Stimulated activated CD8-positive, alpha-beta memory T cell treated with anti-CD3 and anti-CD28 coated beads, Interleukin-15, amount 100 ng/mL, for 24 hours (primary cell): ENCODE measurements at regions not wholly inside any gene's neighbourhood (a gene's known extent, or its start where the extent isn't known, plus 50 kb on each side); places are given as distances from the start of the nearest gene placed in this dataset.

Experiments
- DNase-seq: peaks from one replicate; pipeline ENCODE4 v3.0.0-alpha.2; 2020; ENCODE audit warnings: low read depth

- no peak for DNase-seq
These were observed 445.3 kb downstream of the RPS24 start for GRCh38 chr10:78478919-78479318.

- no peak for DNase-seq
These were observed 445.8 kb downstream of the RPS24 start for GRCh38 chr10:78479467-78479866.

DNA sequence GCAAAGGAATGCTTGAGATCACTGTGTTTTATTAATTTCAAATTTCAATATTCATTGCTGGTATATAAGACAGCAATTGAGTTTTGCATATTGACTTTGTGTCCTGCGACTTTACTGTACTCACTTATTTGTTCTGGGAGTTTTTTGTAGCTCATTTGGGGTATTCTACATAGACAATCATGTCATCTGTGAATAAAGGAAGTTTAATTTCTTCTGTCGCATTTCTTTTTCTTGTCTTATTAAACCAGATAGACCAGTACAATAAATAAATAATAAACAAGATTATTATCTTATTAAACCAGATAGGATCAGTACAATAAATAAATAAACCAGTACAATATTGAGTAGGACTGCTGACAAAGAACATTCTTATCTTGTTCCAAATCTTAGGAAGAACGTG is 448.2 kb downstream of the RPS24 start:
- no peak for DNase-seq

- no peak for DNase-seq
These were observed 450.0 kb downstream of the RPS24 start for GRCh38 chr10:78483641-78484040.

DNA sequence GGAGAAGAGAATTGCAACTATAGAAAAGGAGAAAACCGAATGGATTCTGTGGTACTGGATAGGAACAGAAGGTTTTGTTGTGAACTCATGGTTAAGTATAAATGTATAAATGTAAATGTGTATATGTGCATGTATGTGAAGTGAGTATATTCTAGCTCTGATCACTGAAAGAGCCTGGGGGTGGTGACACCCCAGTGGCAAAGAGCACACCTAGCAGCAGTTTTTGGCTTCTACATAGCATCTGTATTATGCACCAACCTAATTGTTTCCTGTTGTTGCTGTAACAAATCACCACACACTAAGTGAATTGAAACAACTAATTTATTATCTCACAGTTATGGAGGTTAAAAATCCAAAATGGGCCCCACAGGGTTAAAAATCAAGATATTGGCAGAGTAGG is 455.4 kb downstream of the RPS24 start:
- no peak for DNase-seq

DNA sequence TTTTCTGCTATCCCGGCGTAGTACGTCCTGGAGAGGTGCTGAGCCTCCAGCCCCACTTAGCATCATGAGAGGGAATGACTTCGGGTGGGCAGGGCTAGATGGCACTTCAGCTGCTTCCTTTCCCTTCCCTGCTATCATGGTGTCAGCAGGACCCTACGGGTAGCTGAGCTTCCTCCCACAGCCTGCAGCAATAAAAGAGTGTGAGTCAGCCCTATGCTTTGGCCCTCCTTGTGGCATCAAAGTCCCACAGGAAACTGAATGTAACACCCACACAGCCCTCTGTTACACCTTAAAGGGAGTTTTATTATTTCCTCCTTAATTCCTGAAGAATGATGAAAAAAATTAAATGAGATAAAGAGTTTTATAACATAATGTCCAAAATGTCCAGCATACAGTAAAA is 458.1 kb downstream of the RPS24 start:
- no peak for DNase-seq

DNA sequence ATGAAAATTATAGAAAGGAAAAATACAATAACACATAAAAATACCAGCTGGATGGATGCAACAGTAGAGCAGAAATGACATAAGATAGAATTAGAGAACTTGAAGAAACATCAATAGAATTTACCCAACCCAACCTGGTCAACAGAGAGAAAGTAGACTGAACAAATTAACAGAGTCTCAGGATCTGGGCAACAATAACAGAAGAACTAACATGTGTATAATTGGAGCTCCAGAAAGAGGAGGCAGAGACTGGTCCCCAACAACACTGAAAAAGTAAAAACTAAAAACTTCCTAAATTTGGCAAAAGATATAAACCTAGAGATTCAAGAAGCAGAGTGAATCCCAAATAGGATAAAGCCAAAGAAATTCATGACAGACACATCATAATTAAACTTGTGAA is 458.8 kb downstream of the RPS24 start:
- DNase-seq, result no peak

GRCh38 chr10:78494179-78494578 is 460.5 kb downstream of the RPS24 start:
- DNase-seq, result no peak

- no peak for DNase-seq
These were observed 468.7 kb downstream of the RPS24 start for GRCh38 chr10:78502210-78502936.

GRCh38 chr10:78504181-78504580 is 470.5 kb downstream of the RPS24 start:
- DNase-seq, result no peak

- DNase-seq, result no peak
These were observed 472.0 kb downstream of the RPS24 start for GRCh38 chr10:78505657-78506056.

DNA sequence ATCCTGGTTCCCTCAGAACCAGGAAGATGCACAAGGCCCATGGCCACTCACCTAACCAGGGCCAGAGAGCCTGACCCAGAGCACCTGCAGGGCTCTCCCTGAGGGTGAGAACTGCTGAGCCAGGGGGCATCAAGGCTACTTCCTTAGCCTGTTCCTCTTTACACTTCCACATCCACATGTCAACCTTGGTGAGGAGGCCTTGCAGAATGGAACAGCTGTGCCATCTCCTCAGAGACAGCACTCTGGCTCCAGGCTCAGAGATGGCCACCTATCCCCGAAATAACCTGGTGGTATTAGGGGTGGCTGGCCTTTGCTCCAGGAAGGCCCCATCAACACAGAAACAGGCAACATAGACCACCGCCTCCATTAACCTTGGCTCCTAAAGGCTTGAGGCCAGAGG is 473.0 kb downstream of the RPS24 start:
- no peak for DNase-seq

- no peak for DNase-seq
These were observed 474.0 kb downstream of the RPS24 start for GRCh38 chr10:78507510-78508160.

GRCh38 chr10:78508955-78509748 is 475.5 kb downstream of the RPS24 start:
- no peak for DNase-seq

GRCh38 chr10:78510566-78511323 is 477.1 kb downstream of the RPS24 start:
- no peak for DNase-seq

- no peak for DNase-seq
These were observed 477.9 kb downstream of the RPS24 start for GRCh38 chr10:78511324-78512204.

GRCh38 chr10:78512205-78512550 is 478.5 kb downstream of the RPS24 start:
- no peak for DNase-seq

DNA sequence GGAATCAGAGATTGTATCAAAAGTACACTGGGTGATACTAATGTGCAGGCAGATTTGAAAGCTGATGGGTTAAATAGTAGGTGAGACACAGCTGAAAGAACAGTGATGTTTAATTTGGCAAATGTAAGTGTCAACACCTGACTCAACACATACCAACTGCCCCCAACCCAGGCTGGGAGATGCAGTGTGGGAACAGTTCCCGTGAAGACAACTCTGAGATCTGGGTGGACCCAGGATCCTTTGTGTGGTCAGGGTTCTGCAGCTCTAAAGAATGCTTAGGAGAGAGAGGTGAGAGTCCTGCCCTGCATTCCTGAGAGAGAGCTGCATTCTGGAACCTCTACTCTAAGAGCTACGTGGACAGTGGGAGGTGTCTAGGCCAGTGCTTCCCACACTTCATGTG is 479.7 kb downstream of the RPS24 start:
- DNase-seq, result no peak

DNA sequence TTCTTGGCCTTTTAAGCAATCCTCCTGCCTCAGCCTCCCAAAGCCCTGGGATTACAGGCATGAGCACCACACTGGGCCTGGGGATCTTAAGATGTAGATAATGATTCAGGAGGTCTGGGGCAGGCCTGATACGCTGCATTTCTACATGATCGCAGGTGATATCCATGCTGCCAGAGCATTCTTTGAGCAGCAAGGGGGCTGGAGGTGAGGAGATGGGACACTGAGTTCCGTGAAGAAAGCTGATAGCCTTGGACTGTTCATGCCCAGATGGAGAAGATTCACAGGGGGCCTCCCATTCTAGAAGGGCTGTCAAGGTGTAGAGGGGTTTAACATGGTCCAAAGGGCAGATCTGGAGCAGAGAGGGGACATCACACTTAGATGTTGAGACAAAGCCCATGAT is 480.3 kb downstream of the RPS24 start:
- no peak for DNase-seq

GRCh38 chr10:78514459-78514858 is 480.8 kb downstream of the RPS24 start:
- DNase-seq, result no peak
